ENCODE measurements at regions not wholly inside any gene's neighbourhood (a gene's known extent, or its start where the extent isn't known, plus 50 kb on each side); places are given as distances from the start of the nearest gene placed in this dataset.

DNA sequence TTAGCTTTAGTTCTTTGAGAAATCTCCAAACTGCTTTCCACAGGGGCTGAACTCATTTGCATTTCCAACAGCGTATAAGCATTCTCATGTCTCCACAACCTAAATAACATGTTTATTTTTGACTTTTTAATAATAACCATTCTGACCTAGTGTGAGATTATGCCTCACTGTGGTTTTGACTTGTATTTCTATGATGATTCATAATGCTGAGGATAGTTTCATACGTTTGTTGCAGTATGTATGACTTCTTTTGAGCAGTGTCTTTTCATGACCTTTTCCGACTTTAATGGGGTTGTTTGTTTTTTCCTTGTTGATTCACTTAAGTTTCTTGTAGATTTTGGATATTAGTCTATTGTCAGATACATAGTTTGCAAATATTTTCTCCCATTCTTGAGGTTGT lies 1833.0 kb upstream of the PCDH10 start:
- no peaks in the 10 kb centered on the region for H3K79me2 ChIP-seq (ENCODE audit: control insufficient read depth, insufficient read depth, low read length)
- no peak for DNase-seq (ENCODE audit: low read depth in 2 of 2)
- no peak overlapping the region for H2AFZ ChIP-seq (ENCODE audit: low read length)
- H3K4me3 ChIP-seq (replicated peaks in 1 of 4; ENCODE audit: control extremely low read depth in 1 of 4, insufficient read depth in 1 of 4, low read depth in 3 of 4, low read length in 4 of 4): no peak overlapping the region
- H3K27ac ChIP-seq (ENCODE audit: insufficient read depth, low read length): no peak overlapping the region
- no peaks in the 10 kb centered on the region for H3K27me3 ChIP-seq (ENCODE audit: control insufficient read depth, insufficient read depth, low read length)
- H3K9ac ChIP-seq (ENCODE audit: insufficient read depth, low read length): no peak overlapping the region
- no peaks in the 10 kb centered on the region for H4K20me1 ChIP-seq (ENCODE audit: control insufficient read depth, extremely low read depth, insufficient read depth, low read length)
- no peak for TF ChIP-seq EZH2 (IDR thresholded peaks at IDR 0.05; ENCODE audit: low read length, missing control alignments)
- TF ChIP-seq, protein P1, sequence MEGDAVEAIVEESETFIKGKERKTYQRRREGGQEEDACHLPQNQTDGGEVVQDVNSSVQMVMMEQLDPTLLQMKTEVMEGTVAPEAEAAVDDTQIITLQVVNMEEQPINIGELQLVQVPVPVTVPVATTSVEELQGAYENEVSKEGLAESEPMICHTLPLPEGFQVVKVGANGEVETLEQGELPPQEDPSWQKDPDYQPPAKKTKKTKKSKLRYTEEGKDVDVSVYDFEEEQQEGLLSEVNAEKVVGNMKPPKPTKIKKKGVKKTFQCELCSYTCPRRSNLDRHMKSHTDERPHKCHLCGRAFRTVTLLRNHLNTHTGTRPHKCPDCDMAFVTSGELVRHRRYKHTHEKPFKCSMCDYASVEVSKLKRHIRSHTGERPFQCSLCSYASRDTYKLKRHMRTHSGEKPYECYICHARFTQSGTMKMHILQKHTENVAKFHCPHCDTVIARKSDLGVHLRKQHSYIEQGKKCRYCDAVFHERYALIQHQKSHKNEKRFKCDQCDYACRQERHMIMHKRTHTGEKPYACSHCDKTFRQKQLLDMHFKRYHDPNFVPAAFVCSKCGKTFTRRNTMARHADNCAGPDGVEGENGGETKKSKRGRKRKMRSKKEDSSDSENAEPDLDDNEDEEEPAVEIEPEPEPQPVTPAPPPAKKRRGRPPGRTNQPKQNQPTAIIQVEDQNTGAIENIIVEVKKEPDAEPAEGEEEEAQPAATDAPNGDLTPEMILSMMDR (conservative IDR thresholded peaks at IDR 0.05 in 1 of 2, IDR thresholded peaks at IDR 0.05 in 1 of 2; ENCODE audit: low read depth in 1 of 2, low read length in 2 of 2): no peak
- H3K9me3 ChIP-seq (ENCODE audit: control insufficient read depth, insufficient read depth, low read depth, low read length): no peaks in the 10 kb centered on the region
- H3K4me1 ChIP-seq (ENCODE audit: control insufficient read depth, extremely low read depth, insufficient read depth, low read length): no peaks in the 10 kb centered on the region
- no peaks in the 10 kb centered on the region for H3K36me3 ChIP-seq (ENCODE audit: control insufficient read depth, insufficient read depth, low read length)
- H3K4me2 ChIP-seq (ENCODE audit: extremely low read depth, insufficient read depth, low read length): no peak overlapping the region

DNA sequence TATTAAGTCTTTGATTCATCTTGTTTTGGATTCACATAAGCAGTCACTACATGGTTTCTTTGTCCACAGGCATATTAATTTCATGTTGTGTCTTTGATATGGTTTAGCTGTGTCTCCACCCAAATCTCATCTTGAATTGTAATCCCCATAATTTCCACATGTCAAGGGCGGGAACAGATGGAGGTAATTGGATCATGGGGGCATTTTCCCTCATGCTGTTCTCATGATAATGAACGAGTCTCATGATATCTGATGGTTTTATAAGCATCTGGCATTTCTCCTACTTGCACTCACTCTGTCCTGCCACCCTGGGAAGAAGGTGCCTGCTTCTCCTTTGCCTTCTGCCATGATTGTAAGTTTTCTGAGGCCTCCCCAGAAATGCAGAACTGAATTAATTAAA lies 1811.2 kb upstream of the PCDH10 start:
- H3K4me2 ChIP-seq (ENCODE audit: extremely low read depth, insufficient read depth, low read length): no peak overlapping the region
- H3K79me2 ChIP-seq (ENCODE audit: control insufficient read depth, insufficient read depth, low read length): no peaks in the 10 kb centered on the region
- no peaks in the 10 kb centered on the region for H4K20me1 ChIP-seq (ENCODE audit: control insufficient read depth, extremely low read depth, insufficient read depth, low read length)
- H2AFZ ChIP-seq (ENCODE audit: low read length): no peak overlapping the region
- no peak overlapping the region for H3K9ac ChIP-seq (ENCODE audit: insufficient read depth, low read length)
- no peaks in the 10 kb centered on the region for H3K4me1 ChIP-seq (ENCODE audit: control insufficient read depth, extremely low read depth, insufficient read depth, low read length)
- H3K36me3 ChIP-seq (ENCODE audit: control insufficient read depth, insufficient read depth, low read length): no peaks in the 10 kb centered on the region
- H3K27me3 ChIP-seq (ENCODE audit: control insufficient read depth, insufficient read depth, low read length): no peaks in the 10 kb centered on the region
- no peaks in the 10 kb centered on the region for H3K9me3 ChIP-seq (ENCODE audit: control insufficient read depth, insufficient read depth, low read depth, low read length)
- TF ChIP-seq, protein P1 (conservative IDR thresholded peaks at IDR 0.05 in 1 of 2, IDR thresholded peaks at IDR 0.05 in 1 of 2; ENCODE audit: low read depth in 1 of 2, low read length in 2 of 2): no peak
- no peak for TF ChIP-seq EZH2 (IDR thresholded peaks at IDR 0.05; ENCODE audit: low read length, missing control alignments)
- H3K27ac ChIP-seq (ENCODE audit: insufficient read depth, low read length): no peak overlapping the region
- no peak overlapping the region for H3K4me3 ChIP-seq (replicated peaks in 1 of 4; ENCODE audit: control extremely low read depth in 1 of 4, insufficient read depth in 1 of 4, low read depth in 3 of 4, low read length in 4 of 4)
- DNase-seq (ENCODE audit: low read depth in 2 of 2): no peak

GRCh38 chr4:131339137-131339536 lies 1810.0 kb upstream of the PCDH10 start:
- Histone ChIP-seq H3K4me2 (ENCODE audit: extremely low read depth, insufficient read depth, low read length) (no peak overlapping the region), H3K9ac (ENCODE audit: insufficient read depth, low read length) (no peak overlapping the region), H4K20me1 (ENCODE audit: control insufficient read depth, extremely low read depth, insufficient read depth, low read length) (no peaks in the 10 kb centered on the region), H3K9me3 (ENCODE audit: control insufficient read depth, insufficient read depth, low read depth, low read length) (no peaks in the 10 kb centered on the region), H3K4me1 (ENCODE audit: control insufficient read depth, extremely low read depth, insufficient read depth, low read length) (no peaks in the 10 kb centered on the region), H3K27me3 (ENCODE audit: control insufficient read depth, insufficient read depth, low read length) (no peaks in the 10 kb centered on the region), H3K79me2 (ENCODE audit: control insufficient read depth, insufficient read depth, low read length) (no peaks in the 10 kb centered on the region), H2AFZ (ENCODE audit: low read length) (no peak overlapping the region), H3K36me3 (ENCODE audit: control insufficient read depth, insufficient read depth, low read length) (no peaks in the 10 kb centered on the region), H3K4me3 (replicated peaks in 1 of 4; ENCODE audit: control extremely low read depth in 1 of 4, insufficient read depth in 1 of 4, low read depth in 3 of 4, low read length in 4 of 4) (no peak overlapping the region), H3K27ac (ENCODE audit: insufficient read depth, low read length) (no peak overlapping the region)
- TF ChIP-seq, protein P1 (conservative IDR thresholded peaks at IDR 0.05 in 1 of 2, IDR thresholded peaks at IDR 0.05 in 1 of 2; ENCODE audit: low read depth in 1 of 2, low read length in 2 of 2): no peak
- no peak for TF ChIP-seq EZH2 (IDR thresholded peaks at IDR 0.05; ENCODE audit: low read length, missing control alignments)
- no peak for DNase-seq (ENCODE audit: low read depth in 2 of 2)

All from fibroblast of lung (primary cell).